ENCODE measurements at regions not wholly inside any gene's neighbourhood (a gene's known extent, or its start where the extent isn't known, plus 50 kb on each side); places are given as distances from the start of the nearest gene placed in this dataset.
"Not testable (repeated sequence)": the region's sequence is repeated elsewhere in the genome, so short reads cannot be mapped to it uniquely, and the experiment has no call there.

GRCh38 chr9:73412874-73413273 is 261.2 kb downstream of the ANXA1 start:
- Histone ChIP-seq H3K4me3 (ENCODE audit: low read depth, low read length) (no peak overlapping the region), H3K27ac (no peak overlapping the region), H3K27me3 (ENCODE audit: insufficient read depth, low read depth, severe bottlenecking) (no peaks in the 10 kb centered on the region), H3K36me3 (no peaks in the 10 kb centered on the region), H3K9me3 (ENCODE audit: severe bottlenecking) (no peaks in the 10 kb centered on the region)
- TF ChIP-seq CTCF (IDR thresholded peaks at IDR 0.05; ENCODE audit: low read depth, low read length) = no peak
- DNase-seq = no peak

- Histone ChIP-seq H3K36me3 (no peaks in the 10 kb centered on the region), H3K27me3 (ENCODE audit: insufficient read depth, low read depth, severe bottlenecking) (no peaks in the 10 kb centered on the region), H3K4me3 (ENCODE audit: low read depth, low read length) (no peak overlapping the region), H3K27ac (no peak overlapping the region), H3K9me3 (ENCODE audit: severe bottlenecking) (no peaks in the 10 kb centered on the region)
- TF ChIP-seq CTCF (IDR thresholded peaks at IDR 0.05; ENCODE audit: low read depth, low read length) = no peak
- DNase-seq = no peak
These were observed 272.2 kb downstream of the ANXA1 start for GRCh38 chr9:73423891-73424290.

- Histone ChIP-seq H3K4me3 (ENCODE audit: low read depth, low read length) (no peak overlapping the region), H3K36me3 (no peaks in the 10 kb centered on the region), H3K27ac (no peak overlapping the region), H3K27me3 (ENCODE audit: insufficient read depth, low read depth, severe bottlenecking) (no peaks in the 10 kb centered on the region), H3K9me3 (ENCODE audit: severe bottlenecking) (no peaks in the 10 kb centered on the region)
- no peak for DNase-seq
- no peak for TF ChIP-seq CTCF (IDR thresholded peaks at IDR 0.05; ENCODE audit: low read depth, low read length)
These were observed 274.6 kb downstream of the ANXA1 start for GRCh38 chr9:73426269-73426668.

- DNase-seq = no peak
- no peak for TF ChIP-seq CTCF (IDR thresholded peaks at IDR 0.05; ENCODE audit: low read depth, low read length)
- H3K9me3 ChIP-seq (ENCODE audit: severe bottlenecking) = no peaks in the 10 kb centered on the region
- H3K4me3 ChIP-seq (ENCODE audit: low read depth, low read length) = no peak overlapping the region
- no peak overlapping the region for H3K27ac ChIP-seq
- H3K36me3 ChIP-seq = no peaks in the 10 kb centered on the region
- no peaks in the 10 kb centered on the region for H3K27me3 ChIP-seq (ENCODE audit: insufficient read depth, low read depth, severe bottlenecking)
These were observed 283.2 kb downstream of the ANXA1 start for GRCh38 chr9:73434826-73435225.

- no peaks in the 10 kb centered on the region for H3K36me3 ChIP-seq
- no peak for TF ChIP-seq CTCF (IDR thresholded peaks at IDR 0.05; ENCODE audit: low read depth, low read length)
- H3K27me3 ChIP-seq (ENCODE audit: insufficient read depth, low read depth, severe bottlenecking) = no peaks in the 10 kb centered on the region
- no peak overlapping the region for H3K27ac ChIP-seq
- DNase-seq = no peak
- H3K9me3 ChIP-seq (ENCODE audit: severe bottlenecking) = no peaks in the 10 kb centered on the region
- no peak overlapping the region for H3K4me3 ChIP-seq (ENCODE audit: low read depth, low read length)
These were observed 286.1 kb downstream of the ANXA1 start for GRCh38 chr9:73437758-73438157.

- not testable (repeated sequence) for H3K27me3 ChIP-seq (ENCODE audit: insufficient read depth, low read depth, severe bottlenecking); H3K4me3 ChIP-seq (ENCODE audit: low read depth, low read length); H3K36me3 ChIP-seq; H3K27ac ChIP-seq; H3K9me3 ChIP-seq (ENCODE audit: severe bottlenecking); DNase-seq
These were observed 288.2 kb downstream of the ANXA1 start for GRCh38 chr9:73439839-73440238.

Measured in WERI-Rb-1 (cell line).